Left ventricle myocardium inferior (tissue), 1 donor: ENCODE measurements at regions not wholly inside any gene's neighbourhood (a gene's known extent, or its start where the extent isn't known, plus 50 kb on each side); places are given as distances from the start of the nearest gene placed in this dataset.

ENCODE experiments used
- DNase-seq: peaks from one replicate; pipeline ENCODE4 v3.0.0-alpha.2; 2020
- H3K27ac ChIP-seq: fragments of 200-600 bp; replicated peaks from 2 replicates; pipeline ENCODE4 v1.8.0; 2021
- H3K27me3 ChIP-seq: fragments of 200-600 bp; 2 replicates; pipeline ENCODE4 v1.8.0; 2021; ENCODE audit warnings: low read depth
- H3K36me3 ChIP-seq: fragments of 200-600 bp; 2 replicates; pipeline ENCODE4 v1.8.0; 2021
- H3K4me1 ChIP-seq: fragments of 200-600 bp; 2 replicates; pipeline ENCODE4 v1.8.0; 2021
- H3K4me3 ChIP-seq: fragments of 200-600 bp; 2 replicates; pipeline ENCODE4 v1.8.0; 2021; ENCODE audit warnings: mild to moderate bottlenecking, moderate library complexity
- H3K9me3 ChIP-seq: fragments of 200-600 bp; replicated peaks from 2 replicates; pipeline ENCODE4 v1.8.0; 2021
- intact Hi-C: fragments of 100-400 bp; cut with micrococcal nuclease; formaldehyde crosslinking; loops from one replicate; pipeline ENCODE4 v1.11.0; 2022
- TF ChIP-seq, protein P1 (sequence below): fragments of 200-600 bp; IDR thresholded peaks from 2 replicates; pipeline ENCODE4 v1.8.0; 2021; ENCODE audit warnings: antibody characterized with exemption, mild to moderate bottlenecking, borderline replicate concordance
- donor health status: DM: no; HTN: yes; CAD: no; lungs with severe emphysema.

DNA sequence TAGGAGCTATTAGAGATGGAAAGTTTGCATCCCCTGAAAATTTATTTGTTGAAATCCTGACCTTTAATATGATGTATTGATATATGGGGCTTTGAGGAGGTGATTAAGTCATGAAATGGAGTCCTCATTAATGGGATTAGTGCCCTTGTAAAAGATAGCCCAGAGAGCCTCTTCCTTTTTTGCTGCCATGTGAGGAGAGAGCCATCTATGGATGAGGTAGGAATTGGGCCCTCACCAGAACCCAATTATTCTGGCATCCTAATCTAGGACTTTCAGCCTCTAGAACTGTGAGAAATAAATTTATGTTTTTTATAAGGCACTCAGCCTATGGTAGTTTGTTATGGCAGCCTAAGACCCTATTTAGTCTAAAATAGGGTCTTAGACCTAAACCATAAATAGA is 250.2 kb upstream of the SLITRK1 start:
- intact Hi-C loops: no loop called here
- Histone ChIP-seq H3K4me3 (no peak overlapping the region), H3K4me1 (no peaks in the 10 kb centered on the region), H3K9me3 (no peaks in the 10 kb centered on the region), H3K36me3 (no peaks in the 10 kb centered on the region), H3K27ac (no peak overlapping the region), H3K27me3 (no peaks in the 10 kb centered on the region)
- no peak for DNase-seq
- TF ChIP-seq, protein P1, sequence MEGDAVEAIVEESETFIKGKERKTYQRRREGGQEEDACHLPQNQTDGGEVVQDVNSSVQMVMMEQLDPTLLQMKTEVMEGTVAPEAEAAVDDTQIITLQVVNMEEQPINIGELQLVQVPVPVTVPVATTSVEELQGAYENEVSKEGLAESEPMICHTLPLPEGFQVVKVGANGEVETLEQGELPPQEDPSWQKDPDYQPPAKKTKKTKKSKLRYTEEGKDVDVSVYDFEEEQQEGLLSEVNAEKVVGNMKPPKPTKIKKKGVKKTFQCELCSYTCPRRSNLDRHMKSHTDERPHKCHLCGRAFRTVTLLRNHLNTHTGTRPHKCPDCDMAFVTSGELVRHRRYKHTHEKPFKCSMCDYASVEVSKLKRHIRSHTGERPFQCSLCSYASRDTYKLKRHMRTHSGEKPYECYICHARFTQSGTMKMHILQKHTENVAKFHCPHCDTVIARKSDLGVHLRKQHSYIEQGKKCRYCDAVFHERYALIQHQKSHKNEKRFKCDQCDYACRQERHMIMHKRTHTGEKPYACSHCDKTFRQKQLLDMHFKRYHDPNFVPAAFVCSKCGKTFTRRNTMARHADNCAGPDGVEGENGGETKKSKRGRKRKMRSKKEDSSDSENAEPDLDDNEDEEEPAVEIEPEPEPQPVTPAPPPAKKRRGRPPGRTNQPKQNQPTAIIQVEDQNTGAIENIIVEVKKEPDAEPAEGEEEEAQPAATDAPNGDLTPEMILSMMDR: no peak

DNA sequence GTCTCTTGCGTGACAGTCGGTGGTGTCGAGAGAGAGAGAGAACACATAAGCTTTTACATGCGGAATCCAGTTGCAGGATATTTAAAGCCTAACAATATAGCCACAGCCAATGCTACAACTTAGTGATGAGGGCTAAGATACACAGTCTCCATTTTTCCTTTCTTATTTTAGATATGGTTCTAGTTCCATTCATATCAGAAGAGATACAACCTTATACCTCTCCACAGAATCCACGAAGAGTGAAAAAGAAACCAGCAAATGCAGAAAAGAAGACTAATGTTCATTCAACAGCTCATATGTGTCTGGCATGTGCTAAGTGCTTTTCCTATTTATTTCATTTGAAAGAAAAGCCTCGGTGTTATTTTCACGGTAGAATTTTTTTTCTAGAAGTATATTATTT is 249.0 kb upstream of the SLITRK1 start:
- TF ChIP-seq, protein P1: no peak
- no peak overlapping the region for H3K27ac ChIP-seq
- intact Hi-C loops: no loop called here

DNA sequence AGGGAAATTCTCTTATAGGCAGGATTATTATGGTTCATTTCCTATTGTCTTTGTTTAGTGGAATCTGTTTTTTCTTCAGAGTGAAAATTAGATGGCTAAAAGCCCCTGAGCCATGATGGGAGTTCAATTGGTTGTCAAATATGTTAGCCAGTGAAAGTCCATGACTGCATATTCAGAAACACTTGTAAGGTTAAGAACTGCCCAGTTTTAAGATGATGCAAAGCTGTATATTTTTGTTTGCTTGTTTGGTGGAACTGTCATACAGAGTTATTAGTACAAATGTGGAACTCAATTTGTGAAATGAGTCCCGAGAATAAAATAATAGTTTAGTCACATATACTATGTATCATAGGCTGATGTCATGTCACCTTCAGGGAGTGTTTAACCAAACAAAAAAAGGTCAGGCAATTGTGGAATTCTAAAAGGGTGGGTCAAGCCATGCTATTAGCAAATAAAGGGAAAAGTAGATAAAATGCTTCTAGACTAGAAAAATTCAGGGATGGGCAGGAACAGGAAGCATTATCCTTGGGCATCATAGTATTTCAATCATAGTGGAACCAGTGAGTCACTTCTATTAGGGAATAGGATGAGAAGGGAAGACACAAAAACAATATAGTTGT is 248.3 kb upstream of the SLITRK1 start:
- DNase-seq: no peak
- Histone ChIP-seq H3K9me3 (no peaks in the 10 kb centered on the region), H3K4me1 (no peaks in the 10 kb centered on the region), H3K36me3 (no peaks in the 10 kb centered on the region), H3K27ac (no peak overlapping the region), H3K4me3 (no peak overlapping the region), H3K27me3 (no peaks in the 10 kb centered on the region)
- TF ChIP-seq, protein P1: no peak
- intact Hi-C loops: no loop called here

More for the DNA sequence above, 249.0 kb upstream of the SLITRK1 start:
- no peaks in the 10 kb centered on the region for H3K4me1 ChIP-seq
- H3K36me3 ChIP-seq: no peaks in the 10 kb centered on the region
- H3K4me3 ChIP-seq: no peak overlapping the region
- H3K27me3 ChIP-seq: no peaks in the 10 kb centered on the region
- H3K9me3 ChIP-seq: no peaks in the 10 kb centered on the region
- DNase-seq: no peak

DNA sequence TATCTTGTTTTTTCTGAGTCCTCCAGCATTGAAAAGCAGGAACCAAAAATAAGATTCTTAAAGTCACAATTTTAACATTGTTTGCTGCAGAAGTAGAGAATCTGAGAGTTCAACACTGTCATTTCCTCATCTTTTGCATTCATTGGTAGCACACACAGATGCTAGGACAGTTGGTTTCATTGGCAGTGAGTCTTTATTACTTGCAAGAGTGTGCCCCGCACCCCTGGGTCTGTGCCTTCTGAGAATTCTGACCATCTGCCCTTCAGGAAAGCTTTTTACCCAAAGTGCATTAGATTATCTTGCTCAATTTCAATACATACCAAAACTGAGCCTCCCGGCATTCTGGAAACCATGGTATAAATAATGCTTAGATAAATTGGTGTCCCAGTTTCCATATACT is 247.7 kb upstream of the SLITRK1 start:
- TF ChIP-seq, protein P1: no peak
- no peak overlapping the region for H3K4me3 ChIP-seq
- H3K4me1 ChIP-seq: no peaks in the 10 kb centered on the region
- no peaks in the 10 kb centered on the region for H3K9me3 ChIP-seq
- H3K27ac ChIP-seq: no peak overlapping the region
- intact Hi-C loops: no loop called here
- H3K27me3 ChIP-seq: no peaks in the 10 kb centered on the region
- H3K36me3 ChIP-seq: no peaks in the 10 kb centered on the region
- DNase-seq: no peak

DNA sequence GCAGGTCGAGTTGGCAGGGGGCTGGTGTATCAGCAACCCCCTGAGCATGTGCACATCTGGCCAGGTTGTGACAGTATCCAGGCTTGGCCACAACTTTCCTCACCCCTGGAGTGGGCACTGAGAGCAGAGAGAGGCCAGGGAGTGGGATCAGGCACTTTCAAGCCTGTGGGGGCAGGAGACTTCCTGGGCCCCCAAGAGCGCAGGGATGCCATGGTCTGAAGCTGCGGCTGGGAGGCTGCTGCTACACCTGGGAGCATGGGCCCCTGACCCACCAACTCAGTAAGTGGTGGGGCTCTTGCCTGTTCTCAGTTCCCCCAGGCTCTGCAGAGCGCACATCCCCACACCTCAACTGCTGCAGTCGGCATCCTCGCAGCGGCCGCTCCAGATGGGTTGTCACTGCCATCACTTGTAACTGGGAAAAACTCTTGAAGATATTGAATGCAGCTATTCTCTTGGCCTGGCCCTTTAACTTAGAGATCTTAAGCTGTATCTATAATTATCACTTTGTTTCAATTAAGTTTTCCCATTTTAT is 245.4 kb upstream of the SLITRK1 start:
- H3K4me1 ChIP-seq: no peaks in the 10 kb centered on the region
- H3K27me3 ChIP-seq: no peaks in the 10 kb centered on the region
- no peaks in the 10 kb centered on the region for H3K36me3 ChIP-seq
- no peaks in the 10 kb centered on the region for H3K9me3 ChIP-seq
- DNase-seq: no peak
- intact Hi-C loops: no loop called here
- no peak overlapping the region for H3K4me3 ChIP-seq
- H3K27ac ChIP-seq: no peak overlapping the region
- TF ChIP-seq, protein P1: no peak
